Spleen (tissue), 7 donors: ENCODE measurements at regions not wholly inside any gene's neighbourhood (a gene's known extent, or its start where the extent isn't known, plus 50 kb on each side); places are given as distances from the start of the nearest gene placed in this dataset.

Experiments
- POLR2A ChIP-seq, 3 donors: fragments of 450-650 bp; IDR thresholded peaks; one replicate each; pipeline ENCODE4 v1.5.1; 2017; ENCODE audit warnings: antibody characterized with exemption in 3 of 3, mild to moderate bottlenecking in 1 of 3
- TF ChIP-seq, protein P1 (sequence below), 11 experiments: fragments of 200-600 bp in 7 of 11; fragments of 450-650 bp in 4 of 11; sonication (generic) in 4 of 11; IDR thresholded peaks in 8 of 11; conservative IDR thresholded peaks in 3 of 11; 1 replicate in 7 of 11; 2 replicates in 4 of 11; pipeline versions ENCODE4 v1.4.0 to v1.8.0; 2016 to 2021; ENCODE audit warnings: antibody characterized with exemption in 11 of 11, inconsistent platforms in 4 of 11, mild to moderate bottlenecking in 1 of 11
- donor health status: DM: no; HTN: no; CAD: no; lungs with moderate emphysema.
- donor health status: DM: no; HTN: no; CAD: no.
- donor health status: DM: no; HTN: no; CAD: no.

DNA sequence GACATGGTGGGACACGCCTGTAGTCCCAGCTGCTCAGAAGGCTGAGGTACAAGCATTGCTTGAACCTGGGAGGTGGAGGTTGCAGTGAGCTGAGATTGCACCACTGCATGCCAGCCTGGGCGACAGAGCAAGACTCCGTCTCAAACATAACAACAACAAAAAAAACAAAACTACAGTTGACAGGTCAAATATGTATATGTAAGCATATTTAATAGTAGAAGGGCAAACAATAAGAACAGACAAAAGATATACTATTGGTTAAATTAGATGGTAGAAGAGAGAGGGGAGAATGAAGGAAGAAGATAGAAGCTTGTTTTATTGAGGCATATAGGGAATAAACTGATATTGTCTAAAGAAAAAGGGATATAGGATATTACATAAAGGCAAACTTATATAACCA is 247.1 kb downstream of the KLF13 start:
- TF ChIP-seq, protein P1, sequence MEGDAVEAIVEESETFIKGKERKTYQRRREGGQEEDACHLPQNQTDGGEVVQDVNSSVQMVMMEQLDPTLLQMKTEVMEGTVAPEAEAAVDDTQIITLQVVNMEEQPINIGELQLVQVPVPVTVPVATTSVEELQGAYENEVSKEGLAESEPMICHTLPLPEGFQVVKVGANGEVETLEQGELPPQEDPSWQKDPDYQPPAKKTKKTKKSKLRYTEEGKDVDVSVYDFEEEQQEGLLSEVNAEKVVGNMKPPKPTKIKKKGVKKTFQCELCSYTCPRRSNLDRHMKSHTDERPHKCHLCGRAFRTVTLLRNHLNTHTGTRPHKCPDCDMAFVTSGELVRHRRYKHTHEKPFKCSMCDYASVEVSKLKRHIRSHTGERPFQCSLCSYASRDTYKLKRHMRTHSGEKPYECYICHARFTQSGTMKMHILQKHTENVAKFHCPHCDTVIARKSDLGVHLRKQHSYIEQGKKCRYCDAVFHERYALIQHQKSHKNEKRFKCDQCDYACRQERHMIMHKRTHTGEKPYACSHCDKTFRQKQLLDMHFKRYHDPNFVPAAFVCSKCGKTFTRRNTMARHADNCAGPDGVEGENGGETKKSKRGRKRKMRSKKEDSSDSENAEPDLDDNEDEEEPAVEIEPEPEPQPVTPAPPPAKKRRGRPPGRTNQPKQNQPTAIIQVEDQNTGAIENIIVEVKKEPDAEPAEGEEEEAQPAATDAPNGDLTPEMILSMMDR (IDR thresholded peaks at IDR 0.05 in 8 of 11, conservative IDR thresholded peaks at IDR 0.05 in 3 of 11), result no peak
- no peak for TF ChIP-seq POLR2A (IDR thresholded peaks at IDR 0.05)
